ENCODE measurements at regions not wholly inside any gene's neighbourhood (a gene's known extent, or its start where the extent isn't known, plus 50 kb on each side); places are given as distances from the start of the nearest gene placed in this dataset.
A peak's percentile ranks its signal among the peaks of the same experiment; 100 is the strongest.
"Not testable (repeated sequence)": the region's sequence is repeated elsewhere in the genome, so short reads cannot be mapped to it uniquely, and the experiment has no call there.

DNA sequence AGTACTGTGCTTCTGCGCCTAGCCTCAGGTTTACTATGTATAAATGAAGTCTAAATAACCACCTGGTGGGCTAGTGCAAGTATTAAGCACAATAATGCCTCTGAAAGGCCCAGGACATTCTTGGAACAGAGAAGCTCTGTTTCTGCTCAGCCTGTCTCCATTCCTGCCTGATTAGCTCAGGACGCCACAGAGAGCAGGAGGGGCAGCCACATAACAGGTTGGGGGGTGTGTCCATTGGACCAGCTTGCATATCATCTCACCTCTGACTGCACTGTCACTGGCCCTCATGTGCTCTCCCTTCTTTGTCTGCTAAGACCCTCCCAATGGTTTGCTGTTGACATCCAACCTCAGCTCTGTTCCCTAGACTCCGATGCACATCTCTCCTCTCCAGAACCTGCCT is 52.8 kb upstream of the IKZF1 start:
- TF ChIP-seq, protein P1, sequence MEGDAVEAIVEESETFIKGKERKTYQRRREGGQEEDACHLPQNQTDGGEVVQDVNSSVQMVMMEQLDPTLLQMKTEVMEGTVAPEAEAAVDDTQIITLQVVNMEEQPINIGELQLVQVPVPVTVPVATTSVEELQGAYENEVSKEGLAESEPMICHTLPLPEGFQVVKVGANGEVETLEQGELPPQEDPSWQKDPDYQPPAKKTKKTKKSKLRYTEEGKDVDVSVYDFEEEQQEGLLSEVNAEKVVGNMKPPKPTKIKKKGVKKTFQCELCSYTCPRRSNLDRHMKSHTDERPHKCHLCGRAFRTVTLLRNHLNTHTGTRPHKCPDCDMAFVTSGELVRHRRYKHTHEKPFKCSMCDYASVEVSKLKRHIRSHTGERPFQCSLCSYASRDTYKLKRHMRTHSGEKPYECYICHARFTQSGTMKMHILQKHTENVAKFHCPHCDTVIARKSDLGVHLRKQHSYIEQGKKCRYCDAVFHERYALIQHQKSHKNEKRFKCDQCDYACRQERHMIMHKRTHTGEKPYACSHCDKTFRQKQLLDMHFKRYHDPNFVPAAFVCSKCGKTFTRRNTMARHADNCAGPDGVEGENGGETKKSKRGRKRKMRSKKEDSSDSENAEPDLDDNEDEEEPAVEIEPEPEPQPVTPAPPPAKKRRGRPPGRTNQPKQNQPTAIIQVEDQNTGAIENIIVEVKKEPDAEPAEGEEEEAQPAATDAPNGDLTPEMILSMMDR (conservative IDR thresholded peaks at IDR 0.05; ENCODE audit: low read depth, low read length) = no peak
- H3K4me3 ChIP-seq (ENCODE audit: low read length) = no peak overlapping the region
- DNase-seq (ENCODE audit: low read depth) = no peak

DNA sequence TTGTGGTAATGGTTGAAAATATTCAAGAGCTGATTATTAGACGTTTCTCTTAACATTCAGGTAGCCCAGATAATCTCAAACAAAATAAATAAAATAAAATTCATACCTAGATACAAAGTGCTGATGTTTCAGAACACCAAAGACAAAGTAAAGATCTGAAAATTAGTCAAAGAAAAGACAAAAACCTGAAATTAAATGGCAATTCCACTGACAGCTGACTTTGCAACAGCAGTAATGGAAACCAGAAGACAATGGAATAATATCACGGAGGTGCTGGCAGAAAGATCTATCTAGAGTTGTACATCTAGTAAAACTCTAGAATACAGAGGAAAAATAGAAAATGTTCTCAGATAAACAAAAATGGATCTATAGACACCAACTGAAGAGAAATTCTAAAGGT is 58.0 kb upstream of the IKZF1 start:
- H3K4me3 ChIP-seq (ENCODE audit: low read length) = no peak overlapping the region
- TF ChIP-seq, protein P1 (conservative IDR thresholded peaks at IDR 0.05; ENCODE audit: low read depth, low read length) = no peak
- DNase-seq (ENCODE audit: low read depth) = no peak

DNA sequence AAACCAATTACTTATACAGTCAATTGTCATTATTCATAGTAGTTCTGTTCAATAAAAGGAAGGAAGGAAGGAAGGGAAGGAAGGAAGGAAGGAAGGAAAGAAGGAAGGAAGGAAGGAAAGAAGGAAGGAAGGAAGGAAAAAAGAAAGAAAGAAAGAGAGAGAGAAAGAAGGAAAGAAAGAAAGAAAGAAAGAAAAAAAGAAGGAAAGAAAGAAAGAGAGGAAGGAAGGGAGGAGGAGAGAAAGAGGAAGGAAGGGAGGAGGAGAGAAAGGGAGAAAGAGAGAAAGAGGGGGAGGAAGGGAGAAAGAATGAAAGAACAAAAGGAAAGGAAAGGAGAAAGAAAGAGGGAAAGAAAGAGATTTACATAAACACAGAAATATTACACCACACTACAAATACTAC is 62.4 kb upstream of the IKZF1 start:
- H3K4me3 ChIP-seq (ENCODE audit: low read length); DNase-seq (ENCODE audit: low read depth): not testable (repeated sequence)

DNA sequence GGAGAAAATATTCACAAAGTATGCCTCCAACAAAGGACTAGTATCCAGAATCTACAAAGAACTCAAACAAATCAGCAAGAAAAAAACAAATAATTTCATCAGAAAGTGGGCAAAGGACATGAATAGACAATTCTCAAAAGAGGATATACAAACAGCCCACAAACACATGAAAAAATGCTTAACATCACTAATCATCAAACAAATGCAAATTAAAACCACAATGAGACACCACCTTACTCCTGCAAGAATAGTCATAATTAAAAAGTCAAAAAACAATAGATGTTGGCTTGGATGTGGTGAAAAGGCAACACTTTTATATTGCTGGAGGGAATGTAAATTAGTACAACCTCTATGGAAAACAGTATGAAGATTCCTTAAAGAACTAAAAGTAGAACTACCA is 63.8 kb upstream of the IKZF1 start:
- not testable (repeated sequence) for H3K4me3 ChIP-seq (ENCODE audit: low read length); DNase-seq (ENCODE audit: low read depth)

DNA sequence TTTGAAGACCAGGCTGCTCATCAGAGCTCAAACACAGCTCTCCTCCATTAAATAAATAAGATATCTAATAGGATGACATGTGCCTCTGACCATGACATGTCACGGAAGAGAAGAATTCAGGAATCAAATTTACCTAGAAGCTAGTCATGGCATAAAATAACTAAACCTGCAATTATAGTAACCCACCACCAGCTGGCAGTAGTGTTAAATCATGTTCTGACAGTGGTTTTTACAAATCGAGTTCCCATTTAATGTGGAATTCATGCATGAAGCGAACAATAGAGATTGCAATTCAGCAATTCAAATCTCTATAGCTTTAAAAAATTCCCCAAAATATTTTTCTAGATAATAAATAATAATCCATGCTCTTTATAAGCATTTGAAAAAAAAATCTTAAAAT is 74.6 kb upstream of the IKZF1 start:
- H3K4me3 ChIP-seq (ENCODE audit: low read length) = no peak overlapping the region
- DNase-seq (ENCODE audit: low read depth) = no peak
- TF ChIP-seq, protein P1 (conservative IDR thresholded peaks at IDR 0.05; ENCODE audit: low read depth, low read length) = peak; percentile 45

DNA sequence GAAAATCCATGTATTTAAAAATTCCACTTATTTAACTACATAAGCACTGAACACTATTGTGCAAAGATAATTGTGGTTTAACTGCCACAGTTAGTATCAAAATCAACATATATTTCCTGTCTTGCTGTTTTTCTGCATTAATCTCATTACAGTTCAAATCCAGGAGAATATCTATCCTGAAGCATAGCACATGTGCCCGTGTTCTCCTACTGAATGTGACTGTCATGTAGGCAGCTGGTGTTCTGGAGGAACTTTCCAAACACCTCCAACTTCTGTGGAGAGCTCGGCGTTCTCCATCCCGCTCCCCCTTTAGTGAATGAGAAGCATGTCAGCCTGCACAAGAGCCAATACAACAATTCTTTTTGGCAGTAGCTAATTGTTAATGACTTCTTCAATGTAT is 76.4 kb upstream of the IKZF1 start:
- DNase-seq (ENCODE audit: low read depth) = no peak
- TF ChIP-seq, protein P1 (conservative IDR thresholded peaks at IDR 0.05; ENCODE audit: low read depth, low read length) = no peak
- H3K4me3 ChIP-seq (ENCODE audit: low read length) = no peak overlapping the region

DNA sequence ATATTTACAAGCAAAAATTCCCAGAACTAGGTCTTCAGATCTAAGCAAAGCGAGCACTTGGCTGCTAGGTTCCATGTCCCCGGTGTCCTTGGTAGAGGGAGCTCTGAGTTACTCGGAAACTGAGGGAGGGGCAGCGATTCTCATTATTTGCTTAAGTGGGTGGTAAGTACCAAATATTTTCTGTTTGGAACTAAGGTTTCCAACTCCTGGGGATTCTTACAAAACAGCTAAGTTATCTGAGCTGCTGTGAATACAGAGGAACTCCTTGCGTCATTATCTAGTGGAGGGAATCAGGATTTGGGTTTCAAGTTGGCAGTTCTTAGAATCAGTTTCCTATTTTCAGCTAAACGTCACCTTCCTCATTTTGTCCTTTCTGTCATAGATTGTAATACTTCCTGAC is 76.8 kb upstream of the IKZF1 start:
- no peak overlapping the region for H3K4me3 ChIP-seq (ENCODE audit: low read length)
- TF ChIP-seq, protein P1 (conservative IDR thresholded peaks at IDR 0.05; ENCODE audit: low read depth, low read length) = no peak
- no peak for DNase-seq (ENCODE audit: low read depth)

DNA sequence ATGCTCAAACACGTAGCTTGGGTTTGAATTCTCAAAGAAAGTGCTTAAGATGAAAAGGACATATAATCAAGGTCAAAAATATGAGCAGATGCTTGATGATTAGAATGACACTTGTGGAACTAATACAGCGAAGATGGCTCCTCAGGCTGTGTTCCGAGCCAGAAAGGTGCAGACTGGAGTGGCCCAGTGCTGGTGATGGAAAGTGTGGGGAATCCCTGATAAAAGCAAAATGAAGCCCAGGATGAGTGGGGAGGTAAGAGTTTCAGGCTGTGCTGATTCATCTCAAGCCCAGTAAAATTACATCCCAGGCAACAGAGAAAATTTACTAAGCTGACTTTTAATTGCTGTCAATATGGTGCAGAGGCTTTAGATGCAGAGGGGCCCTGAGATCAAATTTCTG is 77.8 kb upstream of the IKZF1 start:
- DNase-seq (ENCODE audit: low read depth) = no peak
- H3K4me3 ChIP-seq (ENCODE audit: low read length) = no peak overlapping the region
- TF ChIP-seq, protein P1 (conservative IDR thresholded peaks at IDR 0.05; ENCODE audit: low read depth, low read length) = no peak
